ENCODE measurements at regions not wholly inside any gene's neighbourhood (a gene's known extent, or its start where the extent isn't known, plus 50 kb on each side); places are given as distances from the start of the nearest gene placed in this dataset.

DNA sequence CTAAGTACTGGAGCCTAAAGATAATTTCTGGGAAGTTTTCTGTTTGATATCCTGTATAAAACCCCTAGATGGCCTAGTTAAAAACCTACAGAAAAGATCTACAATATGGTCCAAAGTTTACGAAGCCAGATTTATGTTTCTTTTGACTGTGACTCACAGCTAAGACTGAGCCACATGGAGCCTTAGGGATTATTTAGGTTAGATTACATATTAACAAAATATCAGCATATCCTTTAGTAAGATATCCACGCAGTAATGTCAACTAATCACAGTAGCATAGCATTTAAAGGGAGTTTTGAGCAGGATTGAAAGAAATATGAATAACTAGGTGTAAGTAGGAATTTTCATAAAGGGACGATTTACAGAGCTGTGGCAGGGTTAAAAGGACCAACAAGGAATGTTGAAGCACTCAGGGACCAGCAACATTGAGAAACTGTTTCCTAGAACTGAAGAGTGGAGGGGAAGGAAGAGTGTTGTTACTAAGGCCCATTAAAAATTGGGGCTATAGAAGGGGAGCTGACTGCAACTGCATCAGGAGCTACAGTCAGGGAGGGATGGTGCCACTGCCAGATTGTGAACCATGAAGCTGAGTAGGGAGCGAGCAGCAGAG is 155.5 kb downstream of the DACT1 start:
- intact Hi-C loops (cut with micrococcal nuclease) = no loop called here

More for the DNA sequence above, 155.5 kb downstream of the DACT1 start:
- DNase-seq (ENCODE audit: low read depth, low spot score) (no peak), ATAC-seq (no peak)
- ChIA-PET RAD21 (ENCODE audit: low non-redundant PET in 1 of 2, low total read pairs in 2 of 2, uncharacterized antibody in 2 of 2, unreplicated experiment in 2 of 2) (no interaction called here), CTCF (no interaction called here), POLR2A (no interaction called here)
- H3K9me2 ChIP-seq (ENCODE audit: insufficient read depth) = no peaks in the 10 kb centered on the region
- H3K27me3 ChIP-seq (ENCODE audit: insufficient read depth, low read length) = no peaks in the 10 kb centered on the region
- H2AFZ ChIP-seq (ENCODE audit: low read depth, low read length, poor library complexity, severe bottlenecking) = no peak overlapping the region
- H3K4me2 ChIP-seq (ENCODE audit: low read length) = no peak overlapping the region
- H3K36me3 ChIP-seq (ENCODE audit: control insufficient read depth in 1 of 2, insufficient read depth in 2 of 2, low read length in 2 of 2) = no peaks in the 10 kb centered on the region
- no peak overlapping the region for H3K9ac ChIP-seq (ENCODE audit: low read length)
- no peak overlapping the region for H3K27ac ChIP-seq (ENCODE audit: low read depth, low read length)
- H3K4me1 ChIP-seq (ENCODE audit: control insufficient read depth in 1 of 2, insufficient read depth in 2 of 2, low read length in 2 of 2) = no peaks in the 10 kb centered on the region
- no peak overlapping the region for H3K4me3 ChIP-seq (replicated peaks in 1 of 2; ENCODE audit: low read depth in 1 of 2, low read length in 2 of 2)
- BruUV-seq (replicated peaks) = no TSS peak
- no peaks in the 10 kb centered on the region for H4K20me1 ChIP-seq (ENCODE audit: insufficient read depth)
- TF ChIP-seq RAD21 (IDR thresholded peaks at IDR 0.05; ENCODE audit: low read depth) (no peak), SIN3A (IDR thresholded peaks at IDR 0.05; ENCODE audit: low read depth) (no peak), YY1 (IDR thresholded peaks at IDR 0.05; ENCODE audit: extremely low read depth, insufficient replicate concordance, low read depth, low read length) (no peak), POLR2AphosphoS5 (IDR thresholded peaks at IDR 0.05; ENCODE audit: low read depth, low read length) (no peak), CEBPB (IDR thresholded peaks at IDR 0.05; ENCODE audit: low read depth) (no peak), ZFX (IDR thresholded peaks at IDR 0.05) (no peak), JUND (IDR thresholded peaks at IDR 0.05) (no peak), EZH2phosphoT487 (IDR thresholded peaks at IDR 0.05; ENCODE audit: borderline replicate concordance) (no peak), CBX3 (IDR thresholded peaks at IDR 0.05; ENCODE audit: low read depth) (no peak), EZH2 (IDR thresholded peaks at IDR 0.05) (no peak), ZNF274 (IDR thresholded peaks at IDR 0.05; ENCODE audit: low read depth, low read length) (no peak), FOSL1 (IDR thresholded peaks at IDR 0.05; ENCODE audit: low read depth) (no peak), TCF7L2 (IDR thresholded peaks at IDR 0.05; ENCODE audit: borderline replicate concordance, extremely low read depth, insufficient read depth, insufficient read length) (no peak), POLR2A (IDR thresholded peaks at IDR 0.05; ENCODE audit: borderline replicate concordance, extremely low read depth, insufficient read depth, insufficient read length) (no peak)
- TF ChIP-seq, protein P1, sequence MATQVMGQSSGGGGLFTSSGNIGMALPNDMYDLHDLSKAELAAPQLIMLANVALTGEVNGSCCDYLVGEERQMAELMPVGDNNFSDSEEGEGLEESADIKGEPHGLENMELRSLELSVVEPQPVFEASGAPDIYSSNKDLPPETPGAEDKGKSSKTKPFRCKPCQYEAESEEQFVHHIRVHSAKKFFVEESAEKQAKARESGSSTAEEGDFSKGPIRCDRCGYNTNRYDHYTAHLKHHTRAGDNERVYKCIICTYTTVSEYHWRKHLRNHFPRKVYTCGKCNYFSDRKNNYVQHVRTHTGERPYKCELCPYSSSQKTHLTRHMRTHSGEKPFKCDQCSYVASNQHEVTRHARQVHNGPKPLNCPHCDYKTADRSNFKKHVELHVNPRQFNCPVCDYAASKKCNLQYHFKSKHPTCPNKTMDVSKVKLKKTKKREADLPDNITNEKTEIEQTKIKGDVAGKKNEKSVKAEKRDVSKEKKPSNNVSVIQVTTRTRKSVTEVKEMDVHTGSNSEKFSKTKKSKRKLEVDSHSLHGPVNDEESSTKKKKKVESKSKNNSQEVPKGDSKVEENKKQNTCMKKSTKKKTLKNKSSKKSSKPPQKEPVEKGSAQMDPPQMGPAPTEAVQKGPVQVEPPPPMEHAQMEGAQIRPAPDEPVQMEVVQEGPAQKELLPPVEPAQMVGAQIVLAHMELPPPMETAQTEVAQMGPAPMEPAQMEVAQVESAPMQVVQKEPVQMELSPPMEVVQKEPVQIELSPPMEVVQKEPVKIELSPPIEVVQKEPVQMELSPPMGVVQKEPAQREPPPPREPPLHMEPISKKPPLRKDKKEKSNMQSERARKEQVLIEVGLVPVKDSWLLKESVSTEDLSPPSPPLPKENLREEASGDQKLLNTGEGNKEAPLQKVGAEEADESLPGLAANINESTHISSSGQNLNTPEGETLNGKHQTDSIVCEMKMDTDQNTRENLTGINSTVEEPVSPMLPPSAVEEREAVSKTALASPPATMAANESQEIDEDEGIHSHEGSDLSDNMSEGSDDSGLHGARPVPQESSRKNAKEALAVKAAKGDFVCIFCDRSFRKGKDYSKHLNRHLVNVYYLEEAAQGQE (IDR thresholded peaks at IDR 0.05; ENCODE audit: low read depth) = no peak
- TF ChIP-seq, protein P2, sequence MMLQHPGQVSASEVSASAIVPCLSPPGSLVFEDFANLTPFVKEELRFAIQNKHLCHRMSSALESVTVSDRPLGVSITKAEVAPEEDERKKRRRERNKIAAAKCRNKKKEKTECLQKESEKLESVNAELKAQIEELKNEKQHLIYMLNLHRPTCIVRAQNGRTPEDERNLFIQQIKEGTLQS (IDR thresholded peaks at IDR 0.05) = no peak
- TF ChIP-seq, protein P3, sequence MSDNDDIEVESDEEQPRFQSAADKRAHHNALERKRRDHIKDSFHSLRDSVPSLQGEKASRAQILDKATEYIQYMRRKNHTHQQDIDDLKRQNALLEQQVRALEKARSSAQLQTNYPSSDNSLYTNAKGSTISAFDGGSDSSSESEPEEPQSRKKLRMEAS (IDR thresholded peaks at IDR 0.05) = no peak
- TF ChIP-seq, protein P4, sequence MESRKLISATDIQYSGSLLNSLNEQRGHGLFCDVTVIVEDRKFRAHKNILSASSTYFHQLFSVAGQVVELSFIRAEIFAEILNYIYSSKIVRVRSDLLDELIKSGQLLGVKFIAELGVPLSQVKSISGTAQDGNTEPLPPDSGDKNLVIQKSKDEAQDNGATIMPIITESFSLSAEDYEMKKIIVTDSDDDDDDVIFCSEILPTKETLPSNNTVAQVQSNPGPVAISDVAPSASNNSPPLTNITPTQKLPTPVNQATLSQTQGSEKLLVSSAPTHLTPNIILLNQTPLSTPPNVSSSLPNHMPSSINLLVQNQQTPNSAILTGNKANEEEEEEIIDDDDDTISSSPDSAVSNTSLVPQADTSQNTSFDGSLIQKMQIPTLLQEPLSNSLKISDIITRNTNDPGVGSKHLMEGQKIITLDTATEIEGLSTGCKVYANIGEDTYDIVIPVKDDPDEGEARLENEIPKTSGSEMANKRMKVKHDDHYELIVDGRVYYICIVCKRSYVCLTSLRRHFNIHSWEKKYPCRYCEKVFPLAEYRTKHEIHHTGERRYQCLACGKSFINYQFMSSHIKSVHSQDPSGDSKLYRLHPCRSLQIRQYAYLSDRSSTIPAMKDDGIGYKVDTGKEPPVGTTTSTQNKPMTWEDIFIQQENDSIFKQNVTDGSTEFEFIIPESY (IDR thresholded peaks at IDR 0.05; ENCODE audit: extremely low read depth, insufficient replicate concordance, low read length) = no peak
- no peaks in the 10 kb centered on the region for H3K9me3 ChIP-seq (ENCODE audit: control insufficient read depth in 1 of 2, insufficient read depth in 1 of 2, low read depth in 1 of 2, low read length in 2 of 2)
- H3K79me2 ChIP-seq (ENCODE audit: insufficient read depth, low read length) = no peaks in the 10 kb centered on the region
